WTC11 (cell line): ENCODE measurements at regions not wholly inside any gene's neighbourhood (a gene's known extent, or its start where the extent isn't known, plus 50 kb on each side); places are given as distances from the start of the nearest gene placed in this dataset.

Source experiments
- ATAC-seq: fragments of 200-7000 bp; cut with Tn5 transposase; 2 replicates; pipeline ENCODE4 v1.10.0; 2021; ENCODE audit warnings: mild to moderate bottlenecking, moderate library complexity
- CTCF ChIA-PET: fragments of 300-600 bp; sonication (Branson Sonifier 250); formaldehyde crosslinking; loops from one replicate; lab custom pipeline; 2021; ENCODE audit warnings: antibody characterized with exemption; lab: Charles Lee
- POLR2A ChIA-PET: fragments of 350-600 bp; sonication (Branson Sonifier 250); formaldehyde crosslinking; loops from one replicate; lab custom pipeline; 2021; ENCODE audit warnings: antibody characterized with exemption; lab: Charles Lee
- DNase-seq: peaks from one replicate; pipeline ENCODE4 v3.0.0; 2021; ENCODE audit warnings: low spot score
- H3K27ac Mint-ChIP-seq: 2 replicates; pipeline ENCODE4 v1.8.0; 2021; ENCODE audit warnings: mixed read lengths
- H3K27me3 Mint-ChIP-seq: 2 replicates; pipeline ENCODE4 v1.8.0; 2021; ENCODE audit warnings: low read depth, mild to moderate bottlenecking, moderate library complexity, mixed read lengths
- H3K36me3 Mint-ChIP-seq: 2 replicates; pipeline ENCODE4 v1.8.0; 2021; ENCODE audit warnings: mixed read lengths
- H3K4me1 Mint-ChIP-seq: 2 replicates; pipeline ENCODE4 v1.8.0; 2022; ENCODE audit warnings: mixed read lengths
- H3K4me3 Mint-ChIP-seq: 2 replicates; pipeline ENCODE4 v1.8.0; 2021; ENCODE audit warnings: mild to moderate bottlenecking, moderate library complexity, mixed read lengths
- H3K9me3 Mint-ChIP-seq: 2 replicates; pipeline ENCODE4 v1.8.0; 2021; ENCODE audit warnings: mixed read lengths
- CBFB ChIP-seq: sonication (generic); formaldehyde crosslinking; IDR thresholded peaks from 2 replicates; pipeline ENCODE4 v1.8.1; 2022; ENCODE audit warnings: mild to moderate bottlenecking, low read depth, missing genetic modification reagents
- CREB1 ChIP-seq: sonication (generic); formaldehyde crosslinking; IDR thresholded peaks from 2 replicates; pipeline ENCODE4 v1.8.0; 2023; ENCODE audit warnings: mild to moderate bottlenecking, missing genetic modification reagents
- HMGA2 ChIP-seq: fragments of 250-450 bp; sonication (Bioruptor Pico); IDR thresholded peaks from 2 replicates; pipeline ENCODE4 v1.4.0; 2021; ENCODE audit warnings: mild to moderate bottlenecking, moderate library complexity
- KAT7 ChIP-seq: sonication (generic); formaldehyde crosslinking; IDR thresholded peaks from 2 replicates; pipeline ENCODE4 v1.8.1; 2023; ENCODE audit warnings: missing genetic modification reagents, mild to moderate bottlenecking, borderline replicate concordance
- MXD4 ChIP-seq: fragments of 250-450 bp; sonication (Bioruptor Pico); IDR thresholded peaks from 2 replicates; pipeline ENCODE4 v1.8.0; 2021; ENCODE audit warnings: mild to moderate bottlenecking, moderate library complexity, borderline replicate concordance
- NFE2L1 ChIP-seq: sonication (generic); formaldehyde crosslinking; IDR thresholded peaks from 2 replicates; pipeline ENCODE4 v1.8.1; 2023; ENCODE audit warnings: missing genetic modification reagents
- NR3C1 ChIP-seq: sonication (generic); formaldehyde crosslinking; conservative IDR thresholded peaks from 2 replicates; pipeline ENCODE4 v1.8.1; 2023; ENCODE audit warnings: low read depth, mild to moderate bottlenecking, missing genetic modification reagents
- PRRX2 ChIP-seq: fragments of 250-450 bp; sonication (Bioruptor Pico); IDR thresholded peaks from 2 replicates; pipeline ENCODE4 v1.8.0; 2021; ENCODE audit warnings: mild to moderate bottlenecking
- SMAD3 ChIP-seq: sonication (generic); formaldehyde crosslinking; IDR thresholded peaks from 2 replicates; pipeline ENCODE4 v1.8.0; 2022; ENCODE audit warnings: missing genetic modification reagents, mild to moderate bottlenecking, borderline replicate concordance
- TEAD1 ChIP-seq: sonication (generic); formaldehyde crosslinking; IDR thresholded peaks from 2 replicates; pipeline ENCODE4 v1.8.0; 2022; ENCODE audit warnings: mild to moderate bottlenecking, missing genetic modification reagents
- TP53 ChIP-seq: sonication (generic); formaldehyde crosslinking; IDR thresholded peaks from 2 replicates; pipeline ENCODE4 v1.8.1; 2023; ENCODE audit warnings: mild to moderate bottlenecking, missing genetic modification reagents
- ZNF263 ChIP-seq: sonication (generic); formaldehyde crosslinking; IDR thresholded peaks from 2 replicates; pipeline ENCODE4 v1.8.1; 2022; ENCODE audit warnings: low read depth, mild to moderate bottlenecking, moderate library complexity, missing genetic modification reagents
- TF ChIP-seq, protein P1 (sequence below): sonication (generic); formaldehyde crosslinking; IDR thresholded peaks from 2 replicates; pipeline ENCODE4 v1.8.0; 2023; ENCODE audit warnings: missing genetic modification reagents, mild to moderate bottlenecking, borderline replicate concordance
- TF ChIP-seq, protein P2 (sequence below): sonication (generic); formaldehyde crosslinking; IDR thresholded peaks from 2 replicates; pipeline ENCODE4 v1.8.1; 2023; ENCODE audit warnings: mild to moderate bottlenecking, moderate library complexity, missing genetic modification reagents
- TF ChIP-seq, protein P3 (sequence below): sonication (generic); formaldehyde crosslinking; IDR thresholded peaks from 2 replicates; pipeline ENCODE4 v1.8.0; 2022; ENCODE audit warnings: missing genetic modification reagents
- TF ChIP-seq, protein P4 (sequence below): sonication (generic); formaldehyde crosslinking; conservative IDR thresholded peaks from 2 replicates; pipeline ENCODE4 v1.8.1; 2023; ENCODE audit warnings: mild to moderate bottlenecking, low read depth, missing genetic modification reagents, moderate library complexity

DNA sequence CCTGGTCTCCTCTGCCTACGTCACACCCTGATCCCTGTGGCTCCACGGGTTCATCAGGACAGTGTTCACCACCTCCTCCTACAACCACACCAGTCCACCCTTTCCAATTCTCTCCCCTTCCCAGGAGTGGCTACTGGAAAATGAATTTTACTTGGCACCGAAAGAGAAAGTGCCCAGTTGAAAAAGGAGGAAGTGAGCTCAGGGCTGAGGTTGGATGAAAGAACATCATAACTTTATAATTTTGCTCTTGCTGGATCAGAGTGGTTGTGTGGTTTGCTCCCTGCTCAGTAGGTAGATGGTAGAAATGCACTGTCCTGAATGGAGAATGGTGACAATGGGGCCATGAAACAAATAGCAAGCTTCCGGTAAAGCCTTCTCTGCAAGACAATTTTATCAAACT is 140.3 kb upstream of the DDX18 start:
- Mint-ChIP-seq H3K27ac (no peak overlapping the region), H3K36me3 (no peaks in the 10 kb centered on the region), H3K27me3 (no peaks in the 10 kb centered on the region; the same call in 1 of the 2 replicates), H3K4me3 (no peak overlapping the region), H3K4me1 (0 out of 2 replicates have a peak, but pooled peaks cover 2% of the 10 kb centered on the region)
- ATAC-seq, result no peak
- POLR2A ChIA-PET, result no interaction called here
- CTCF ChIA-PET, result no interaction called here
- no peak for TF ChIP-seq TEAD1 (CRISPR knock-in tag)
- no peak for TF ChIP-seq HMGA2 (CRISPR knock-in tag)
- no peak for TF ChIP-seq MXD4
- no peak for TF ChIP-seq NR3C1 (CRISPR knock-in tag)
- no peak for TF ChIP-seq TP53 (CRISPR knock-in tag)
- TF ChIP-seq, protein P1, sequence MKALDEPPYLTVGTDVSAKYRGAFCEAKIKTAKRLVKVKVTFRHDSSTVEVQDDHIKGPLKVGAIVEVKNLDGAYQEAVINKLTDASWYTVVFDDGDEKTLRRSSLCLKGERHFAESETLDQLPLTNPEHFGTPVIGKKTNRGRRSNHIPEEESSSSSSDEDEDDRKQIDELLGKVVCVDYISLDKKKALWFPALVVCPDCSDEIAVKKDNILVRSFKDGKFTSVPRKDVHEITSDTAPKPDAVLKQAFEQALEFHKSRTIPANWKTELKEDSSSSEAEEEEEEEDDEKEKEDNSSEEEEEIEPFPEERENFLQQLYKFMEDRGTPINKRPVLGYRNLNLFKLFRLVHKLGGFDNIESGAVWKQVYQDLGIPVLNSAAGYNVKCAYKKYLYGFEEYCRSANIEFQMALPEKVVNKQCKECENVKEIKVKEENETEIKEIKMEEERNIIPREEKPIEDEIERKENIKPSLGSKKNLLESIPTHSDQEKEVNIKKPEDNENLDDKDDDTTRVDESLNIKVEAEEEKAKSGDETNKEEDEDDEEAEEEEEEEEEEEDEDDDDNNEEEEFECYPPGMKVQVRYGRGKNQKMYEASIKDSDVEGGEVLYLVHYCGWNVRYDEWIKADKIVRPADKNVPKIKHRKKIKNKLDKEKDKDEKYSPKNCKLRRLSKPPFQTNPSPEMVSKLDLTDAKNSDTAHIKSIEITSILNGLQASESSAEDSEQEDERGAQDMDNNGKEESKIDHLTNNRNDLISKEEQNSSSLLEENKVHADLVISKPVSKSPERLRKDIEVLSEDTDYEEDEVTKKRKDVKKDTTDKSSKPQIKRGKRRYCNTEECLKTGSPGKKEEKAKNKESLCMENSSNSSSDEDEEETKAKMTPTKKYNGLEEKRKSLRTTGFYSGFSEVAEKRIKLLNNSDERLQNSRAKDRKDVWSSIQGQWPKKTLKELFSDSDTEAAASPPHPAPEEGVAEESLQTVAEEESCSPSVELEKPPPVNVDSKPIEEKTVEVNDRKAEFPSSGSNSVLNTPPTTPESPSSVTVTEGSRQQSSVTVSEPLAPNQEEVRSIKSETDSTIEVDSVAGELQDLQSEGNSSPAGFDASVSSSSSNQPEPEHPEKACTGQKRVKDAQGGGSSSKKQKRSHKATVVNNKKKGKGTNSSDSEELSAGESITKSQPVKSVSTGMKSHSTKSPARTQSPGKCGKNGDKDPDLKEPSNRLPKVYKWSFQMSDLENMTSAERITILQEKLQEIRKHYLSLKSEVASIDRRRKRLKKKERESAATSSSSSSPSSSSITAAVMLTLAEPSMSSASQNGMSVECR (CRISPR knock-in tag), result no peak
- TF ChIP-seq, all 79 proteins: peak for 0
- no peak for DNase-seq
- H3K9me3 Mint-ChIP-seq, result peaks cover 6% of the 10 kb centered on the region

DNA sequence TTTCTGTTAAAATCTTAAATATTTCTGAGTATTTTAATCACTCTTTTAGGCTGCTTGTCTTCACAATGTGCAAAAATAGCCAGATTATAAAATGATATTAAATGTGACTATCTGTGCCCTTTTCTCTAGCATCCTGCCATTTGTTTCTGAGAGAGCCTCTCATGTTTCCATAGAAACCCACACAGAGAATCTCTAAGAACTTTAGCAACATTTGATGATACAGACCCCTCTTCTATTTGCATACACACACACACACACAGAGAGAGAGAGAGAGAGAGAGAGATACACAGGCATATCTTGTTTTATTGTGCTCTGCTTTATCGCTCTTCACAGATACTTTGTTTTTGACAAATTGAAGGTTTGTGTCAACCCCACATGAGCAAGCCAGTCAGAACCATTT is 134.5 kb upstream of the DDX18 start:
- TF ChIP-seq CREB1 (no peak), SMAD3 (no peak), KAT7 (no peak), NFE2L1 (no peak), ZNF263 (CRISPR knock-in tag) (no peak), PRRX2 (CRISPR knock-in tag) (no peak), TEAD1 (CRISPR knock-in tag) (no peak)
- TF ChIP-seq, protein P2, sequence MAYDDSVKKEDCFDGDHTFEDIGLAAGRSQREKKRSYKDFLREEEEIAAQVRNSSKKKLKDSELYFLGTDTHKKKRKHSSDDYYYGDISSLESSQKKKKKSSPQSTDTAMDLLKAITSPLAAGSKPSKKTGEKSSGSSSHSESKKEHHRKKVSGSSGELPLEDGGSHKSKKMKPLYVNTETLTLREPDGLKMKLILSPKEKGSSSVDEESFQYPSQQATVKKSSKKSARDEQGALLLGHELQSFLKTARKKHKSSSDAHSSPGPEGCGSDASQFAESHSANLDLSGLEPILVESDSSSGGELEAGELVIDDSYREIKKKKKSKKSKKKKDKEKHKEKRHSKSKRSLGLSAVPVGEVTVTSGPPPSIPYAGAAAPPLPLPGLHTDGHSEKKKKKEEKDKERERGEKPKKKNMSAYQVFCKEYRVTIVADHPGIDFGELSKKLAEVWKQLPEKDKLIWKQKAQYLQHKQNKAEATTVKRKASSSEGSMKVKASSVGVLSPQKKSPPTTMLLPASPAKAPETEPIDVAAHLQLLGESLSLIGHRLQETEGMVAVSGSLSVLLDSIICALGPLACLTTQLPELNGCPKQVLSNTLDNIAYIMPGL (CRISPR knock-in tag), result no peak
- TF ChIP-seq, protein P3, sequence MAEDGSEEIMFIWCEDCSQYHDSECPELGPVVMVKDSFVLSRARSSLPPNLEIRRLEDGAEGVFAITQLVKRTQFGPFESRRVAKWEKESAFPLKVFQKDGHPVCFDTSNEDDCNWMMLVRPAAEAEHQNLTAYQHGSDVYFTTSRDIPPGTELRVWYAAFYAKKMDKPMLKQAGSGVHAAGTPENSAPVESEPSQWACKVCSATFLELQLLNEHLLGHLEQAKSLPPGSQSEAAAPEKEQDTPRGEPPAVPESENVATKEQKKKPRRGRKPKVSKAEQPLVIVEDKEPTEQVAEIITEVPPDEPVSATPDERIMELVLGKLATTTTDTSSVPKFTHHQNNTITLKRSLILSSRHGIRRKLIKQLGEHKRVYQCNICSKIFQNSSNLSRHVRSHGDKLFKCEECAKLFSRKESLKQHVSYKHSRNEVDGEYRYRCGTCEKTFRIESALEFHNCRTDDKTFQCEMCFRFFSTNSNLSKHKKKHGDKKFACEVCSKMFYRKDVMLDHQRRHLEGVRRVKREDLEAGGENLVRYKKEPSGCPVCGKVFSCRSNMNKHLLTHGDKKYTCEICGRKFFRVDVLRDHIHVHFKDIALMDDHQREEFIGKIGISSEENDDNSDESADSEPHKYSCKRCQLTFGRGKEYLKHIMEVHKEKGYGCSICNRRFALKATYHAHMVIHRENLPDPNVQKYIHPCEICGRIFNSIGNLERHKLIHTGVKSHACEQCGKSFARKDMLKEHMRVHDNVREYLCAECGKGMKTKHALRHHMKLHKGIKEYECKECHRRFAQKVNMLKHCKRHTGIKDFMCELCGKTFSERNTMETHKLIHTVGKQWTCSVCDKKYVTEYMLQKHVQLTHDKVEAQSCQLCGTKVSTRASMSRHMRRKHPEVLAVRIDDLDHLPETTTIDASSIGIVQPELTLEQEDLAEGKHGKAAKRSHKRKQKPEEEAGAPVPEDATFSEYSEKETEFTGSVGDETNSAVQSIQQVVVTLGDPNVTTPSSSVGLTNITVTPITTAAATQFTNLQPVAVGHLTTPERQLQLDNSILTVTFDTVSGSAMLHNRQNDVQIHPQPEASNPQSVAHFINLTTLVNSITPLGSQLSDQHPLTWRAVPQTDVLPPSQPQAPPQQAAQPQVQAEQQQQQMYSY, result no peak
- no peak overlapping the region for H3K4me3 Mint-ChIP-seq
- ATAC-seq (no peak), DNase-seq (no peak)
- ChIA-PET CTCF (no interaction called here), POLR2A (no interaction called here)
- H3K27ac Mint-ChIP-seq, result no peak overlapping the region
- no peaks in the 10 kb centered on the region for H3K36me3 Mint-ChIP-seq
- peaks cover 5% of the 10 kb centered on the region; the same call in 1 of the 2 replicates for H3K9me3 Mint-ChIP-seq
- H3K27me3 Mint-ChIP-seq, result no peaks in the 10 kb centered on the region; the same call in 1 of the 2 replicates
- peaks cover 16% of the 10 kb centered on the region for H3K4me1 Mint-ChIP-seq

DNA sequence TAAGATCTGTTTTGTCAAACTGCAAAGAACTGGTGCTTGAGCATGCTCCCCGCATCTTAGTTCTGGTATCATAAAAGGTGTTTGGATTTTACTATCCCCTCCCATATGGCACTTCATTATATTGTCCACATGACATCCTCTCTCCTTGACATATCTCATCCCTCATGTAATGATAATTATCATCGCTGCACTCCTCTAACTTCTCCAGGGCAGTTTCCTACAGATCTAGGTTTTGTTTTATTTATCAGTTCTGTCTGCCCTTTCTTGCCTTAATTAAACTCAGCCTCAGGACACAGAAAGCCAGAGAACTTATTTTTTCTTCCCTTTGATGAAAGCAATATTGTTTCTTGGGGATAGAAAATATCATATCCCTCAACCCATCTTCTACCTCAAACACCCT is 129.6 kb upstream of the DDX18 start:
- peaks cover 14% of the 10 kb centered on the region for H3K4me1 Mint-ChIP-seq
- CTCF ChIA-PET, result no interaction called here
- no peak overlapping the region for H3K27ac Mint-ChIP-seq
- POLR2A ChIA-PET, result no interaction called here
- H3K36me3 Mint-ChIP-seq, result no peaks in the 10 kb centered on the region
- no peak overlapping the region for H3K4me3 Mint-ChIP-seq
- ATAC-seq (no peak), DNase-seq (no peak)
- peaks cover 5% of the 10 kb centered on the region; the same call in 1 of the 2 replicates for H3K9me3 Mint-ChIP-seq
- no peaks in the 10 kb centered on the region for H3K27me3 Mint-ChIP-seq
- TF ChIP-seq MXD4 (no peak), CBFB (CRISPR knock-in tag) (no peak)
- TF ChIP-seq, protein P4, sequence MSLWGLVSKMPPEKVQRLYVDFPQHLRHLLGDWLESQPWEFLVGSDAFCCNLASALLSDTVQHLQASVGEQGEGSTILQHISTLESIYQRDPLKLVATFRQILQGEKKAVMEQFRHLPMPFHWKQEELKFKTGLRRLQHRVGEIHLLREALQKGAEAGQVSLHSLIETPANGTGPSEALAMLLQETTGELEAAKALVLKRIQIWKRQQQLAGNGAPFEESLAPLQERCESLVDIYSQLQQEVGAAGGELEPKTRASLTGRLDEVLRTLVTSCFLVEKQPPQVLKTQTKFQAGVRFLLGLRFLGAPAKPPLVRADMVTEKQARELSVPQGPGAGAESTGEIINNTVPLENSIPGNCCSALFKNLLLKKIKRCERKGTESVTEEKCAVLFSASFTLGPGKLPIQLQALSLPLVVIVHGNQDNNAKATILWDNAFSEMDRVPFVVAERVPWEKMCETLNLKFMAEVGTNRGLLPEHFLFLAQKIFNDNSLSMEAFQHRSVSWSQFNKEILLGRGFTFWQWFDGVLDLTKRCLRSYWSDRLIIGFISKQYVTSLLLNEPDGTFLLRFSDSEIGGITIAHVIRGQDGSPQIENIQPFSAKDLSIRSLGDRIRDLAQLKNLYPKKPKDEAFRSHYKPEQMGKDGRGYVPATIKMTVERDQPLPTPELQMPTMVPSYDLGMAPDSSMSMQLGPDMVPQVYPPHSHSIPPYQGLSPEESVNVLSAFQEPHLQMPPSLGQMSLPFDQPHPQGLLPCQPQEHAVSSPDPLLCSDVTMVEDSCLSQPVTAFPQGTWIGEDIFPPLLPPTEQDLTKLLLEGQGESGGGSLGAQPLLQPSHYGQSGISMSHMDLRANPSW (CRISPR knock-in tag), result no peak
- TF ChIP-seq, protein P3, result no peak
